Activated CD4-positive, alpha-beta T cell treated with anti-CD3 and anti-CD28 coated beads, Interleukin-2, amount 50 U/mL, for 16 hours (primary cell): ENCODE measurements at regions not wholly inside any gene's neighbourhood (a gene's known extent, or its start where the extent isn't known, plus 50 kb on each side); places are given as distances from the start of the nearest gene placed in this dataset.

ENCODE experiments used
- DNase-seq: peaks from one replicate; pipeline ENCODE4 v3.0.0-alpha.2; 2020

GRCh38 chr2:128805237-128805636 is 486.6 kb upstream of the HS6ST1 start:
- DNase-seq: no peak

GRCh38 chr2:128805918-128806317 is 487.2 kb upstream of the HS6ST1 start:
- no peak for DNase-seq

GRCh38 chr2:128807317-128807716 is 488.6 kb upstream of the HS6ST1 start:
- DNase-seq: no peak

- DNase-seq: no peak
Observed at GRCh38 chr2:128808462-128809258, 490.0 kb upstream of the HS6ST1 start.

GRCh38 chr2:128809259-128809636 is 490.6 kb upstream of the HS6ST1 start:
- no peak for DNase-seq

GRCh38 chr2:128809880-128810279 is 491.2 kb upstream of the HS6ST1 start:
- DNase-seq: no peak

- DNase-seq: no peak
Observed at GRCh38 chr2:128812183-128812940, 493.7 kb upstream of the HS6ST1 start.

- DNase-seq: no peak
Observed at GRCh38 chr2:128813352-128814034, 494.8 kb upstream of the HS6ST1 start.

- DNase-seq: no peak
Observed at GRCh38 chr2:128815248-128815647, 496.6 kb upstream of the HS6ST1 start.

- DNase-seq: no peak
Observed at GRCh38 chr2:128817171-128817570, 498.5 kb upstream of the HS6ST1 start.

GRCh38 chr2:128817813-128818212 is 499.1 kb upstream of the HS6ST1 start:
- no peak for DNase-seq

- no peak for DNase-seq
Observed at GRCh38 chr2:128818248-128818647, 499.6 kb upstream of the HS6ST1 start.

GRCh38 chr2:128818704-128819491 is 500.2 kb upstream of the HS6ST1 start:
- DNase-seq: no peak

GRCh38 chr2:128820452-128820851 is 501.8 kb upstream of the HS6ST1 start:
- no peak for DNase-seq

- no peak for DNase-seq
Observed at GRCh38 chr2:128821010-128821409, 502.3 kb upstream of the HS6ST1 start.

GRCh38 chr2:128832946-128833663 is 514.4 kb upstream of the HS6ST1 start:
- no peak for DNase-seq

GRCh38 chr2:128833664-128834027 is 515.0 kb upstream of the HS6ST1 start:
- no peak for DNase-seq

- no peak for DNase-seq
Observed at GRCh38 chr2:128834207-128834879, 515.7 kb upstream of the HS6ST1 start.

- no peak for DNase-seq
Observed at GRCh38 chr2:128834880-128835252, 516.2 kb upstream of the HS6ST1 start.

- no peak for DNase-seq
Observed at GRCh38 chr2:128835342-128835855, 516.7 kb upstream of the HS6ST1 start.

- no peak for DNase-seq
Observed at GRCh38 chr2:128835974-128836373, 517.3 kb upstream of the HS6ST1 start.
